Lung (tissue), 11 donors: ENCODE measurements at regions not wholly inside any gene's neighbourhood (a gene's known extent, or its start where the extent isn't known, plus 50 kb on each side); places are given as distances from the start of the nearest gene placed in this dataset.

Experiments used
- ATAC-seq: fragments of 200-7000 bp; cut with Tn5 transposase; one replicate; pipeline ENCODE4 v1.9.1; 2020; ENCODE audit warnings: moderate number of reproducible peaks; ENCODE audit not compliant: insufficient read depth, low FRiP score
- DNase-seq, 3 donors: peaks; one replicate each; pipeline ENCODE4 v3.0.0-alpha.2; 2013 to 2017
- H3K27ac ChIP-seq, 2 donors: one replicate each; pipeline ENCODE4 v1.5.1; 2013; ENCODE audit warnings: mild to moderate bottlenecking in 2 of 2, moderate library complexity in 2 of 2, control low read depth in 1 of 2, inconsistent platforms in 1 of 2, low read depth in 1 of 2, low read length in 1 of 2
- H3K27me3 ChIP-seq, 3 donors: one replicate each; pipeline ENCODE4 v1.5.1; 2013; ENCODE audit warnings: low read length in 2 of 3; ENCODE audit not compliant: control insufficient read depth in 3 of 3, insufficient read depth in 3 of 3
- H3K36me3 ChIP-seq, 4 donors: one replicate each; pipeline ENCODE4 v1.5.1; 2013; ENCODE audit warnings: low read length in 4 of 4, mild to moderate bottlenecking in 1 of 4, moderate library complexity in 1 of 4; ENCODE audit not compliant: control insufficient read depth in 4 of 4, insufficient read depth in 4 of 4
- H3K4me1 ChIP-seq, 5 donors: one replicate each; pipeline ENCODE4 v1.5.1; 2013; ENCODE audit warnings: low read length in 5 of 5, mild to moderate bottlenecking in 2 of 5, moderate library complexity in 1 of 5; ENCODE audit not compliant: control insufficient read depth in 5 of 5, insufficient read depth in 5 of 5
- H3K4me3 ChIP-seq: one replicate; pipeline ENCODE4 v1.5.1; 2013; ENCODE audit warnings: mild to moderate bottlenecking, control low read depth, moderate library complexity
- H3K9ac ChIP-seq, 2 donors: one replicate each; pipeline ENCODE4 v1.5.1; 2013; ENCODE audit warnings: low read length in 2 of 2, control low read depth in 1 of 2; ENCODE audit not compliant: insufficient read depth in 1 of 2
- H3K9me3 ChIP-seq, 4 donors: one replicate each; pipeline ENCODE4 v1.5.1; 2013; ENCODE audit warnings: low read length in 3 of 4, mild to moderate bottlenecking in 1 of 4, moderate library complexity in 1 of 4; ENCODE audit not compliant: control insufficient read depth in 4 of 4, insufficient read depth in 3 of 4
- WGBS, 2 donors: extraction: QIAGEN DNeasy Blood & Tissue Kit; methylation state at CpG; one replicate each; pipeline ENCODE4 v1.1.7; 2013; 5-methylcytosine and 5-hydroxymethylcytosine counted together
- TF ChIP-seq, protein P1 (sequence below): IDR thresholded peaks from 2 replicates; pipeline ENCODE4 v1.5.1; 2012; ENCODE audit warnings: mild to moderate bottlenecking; ENCODE audit errors: control extremely low read depth, extremely low read depth
- donor health status: control.
- donor health status: control.
- donor health status: Bipolar disorder and iron deficiency.
- donor health status: healthy.
- donor health status: DM: yes; HTN: yes; CAD: no.

- H3K4me3 ChIP-seq: no peak overlapping the region
- peaks cover 0 to 20% (median 1%) of the 10 kb centered on the region in 5 donors for H3K4me1 ChIP-seq
- H3K27me3 ChIP-seq: no peaks in the 10 kb centered on the region
- H3K9me3 ChIP-seq: no peaks in the 10 kb centered on the region
- 76 to 80% methylated on average over 8 of the region's 8 CpGs for WGBS, 2 donors
- H3K9ac ChIP-seq: no peak overlapping the region
- TF ChIP-seq, protein P1, sequence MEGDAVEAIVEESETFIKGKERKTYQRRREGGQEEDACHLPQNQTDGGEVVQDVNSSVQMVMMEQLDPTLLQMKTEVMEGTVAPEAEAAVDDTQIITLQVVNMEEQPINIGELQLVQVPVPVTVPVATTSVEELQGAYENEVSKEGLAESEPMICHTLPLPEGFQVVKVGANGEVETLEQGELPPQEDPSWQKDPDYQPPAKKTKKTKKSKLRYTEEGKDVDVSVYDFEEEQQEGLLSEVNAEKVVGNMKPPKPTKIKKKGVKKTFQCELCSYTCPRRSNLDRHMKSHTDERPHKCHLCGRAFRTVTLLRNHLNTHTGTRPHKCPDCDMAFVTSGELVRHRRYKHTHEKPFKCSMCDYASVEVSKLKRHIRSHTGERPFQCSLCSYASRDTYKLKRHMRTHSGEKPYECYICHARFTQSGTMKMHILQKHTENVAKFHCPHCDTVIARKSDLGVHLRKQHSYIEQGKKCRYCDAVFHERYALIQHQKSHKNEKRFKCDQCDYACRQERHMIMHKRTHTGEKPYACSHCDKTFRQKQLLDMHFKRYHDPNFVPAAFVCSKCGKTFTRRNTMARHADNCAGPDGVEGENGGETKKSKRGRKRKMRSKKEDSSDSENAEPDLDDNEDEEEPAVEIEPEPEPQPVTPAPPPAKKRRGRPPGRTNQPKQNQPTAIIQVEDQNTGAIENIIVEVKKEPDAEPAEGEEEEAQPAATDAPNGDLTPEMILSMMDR: no peak
- no peak for ATAC-seq
- no peak for DNase-seq
- H3K27ac ChIP-seq: no peak overlapping the region
- no peaks in the 10 kb centered on the region for H3K36me3 ChIP-seq
These were observed 366.9 kb upstream of the BTBD3 start for GRCh38 chr20:11550657-11551338.

GRCh38 chr20:11551479-11551878, 366.2 kb upstream of the BTBD3 start:
- no peak overlapping the region for H3K4me3 ChIP-seq
- TF ChIP-seq, protein P1: no peak
- ATAC-seq (no peak), DNase-seq (peak in 2 of 3 donors; percentile 28 to 65)
- no peaks in the 10 kb centered on the region for H3K9me3 ChIP-seq
- H3K4me1 ChIP-seq: peaks cover 0 to 20% (median 1%) of the 10 kb centered on the region in 5 donors
- H3K9ac ChIP-seq: no peak overlapping the region
- H3K27ac ChIP-seq: no peak overlapping the region
- H3K27me3 ChIP-seq: no peaks in the 10 kb centered on the region
- H3K36me3 ChIP-seq: no peaks in the 10 kb centered on the region

GRCh38 chr20:11553603-11554002, 364.1 kb upstream of the BTBD3 start:
- TF ChIP-seq, protein P1: no peak
- Histone ChIP-seq H3K9ac (no peak overlapping the region), H3K27me3 (no peaks in the 10 kb centered on the region), H3K4me1 (peaks cover 0 to 20% (median 1%) of the 10 kb centered on the region in 5 donors), H3K9me3 (no peaks in the 10 kb centered on the region), H3K36me3 (no peaks in the 10 kb centered on the region), H3K4me3 (no peak overlapping the region), H3K27ac (no peak overlapping the region)
- 78 to 86% methylated on average over 4 of the region's 4 CpGs for WGBS, 2 donors
- no peak for ATAC-seq
- DNase-seq: no peak

DNA sequence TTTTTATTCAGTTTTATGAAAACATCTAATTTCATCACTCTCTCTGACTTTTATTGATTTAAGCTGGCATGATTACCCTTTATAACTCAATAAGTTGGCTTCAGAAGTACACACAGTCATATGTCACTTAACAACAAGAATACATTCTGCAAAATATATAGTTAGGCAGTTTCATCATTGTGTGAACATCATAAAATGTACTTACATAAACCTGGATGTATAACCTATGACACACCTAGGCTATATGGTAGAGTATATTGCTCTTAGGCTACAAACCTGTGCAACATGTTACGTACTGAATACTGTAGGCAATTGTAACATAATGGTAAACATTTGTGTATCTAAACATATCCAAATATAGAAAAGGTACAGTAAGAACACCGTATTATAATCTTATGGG, 362.2 kb upstream of the BTBD3 start:
- no peaks in the 10 kb centered on the region for H3K27me3 ChIP-seq
- ATAC-seq (no peak), DNase-seq (no peak)
- H3K9ac ChIP-seq: no peak overlapping the region
- no peaks in the 10 kb centered on the region for H3K9me3 ChIP-seq
- TF ChIP-seq, protein P1: no peak
- no peak overlapping the region for H3K4me3 ChIP-seq
- H3K4me1 ChIP-seq: peaks cover 0 to 14% (median 1%) of the 10 kb centered on the region in 5 donors
- H3K27ac ChIP-seq: no peak overlapping the region
- no peaks in the 10 kb centered on the region for H3K36me3 ChIP-seq
- 93 to 97% methylated on average over 2 of the region's 2 CpGs for WGBS, 2 donors
